HepG2 (cell line): ENCODE measurements at regions not wholly inside any gene's neighbourhood (a gene's known extent, or its start where the extent isn't known, plus 50 kb on each side); places are given as distances from the start of the nearest gene placed in this dataset.

Experiments used
- ATAC-seq: fragments of 200-7000 bp; cut with Tn5 transposase; 3 replicates; pipeline ENCODE4 v1.9.1; 2020; ENCODE audit warnings: mild to moderate bottlenecking, moderate library complexity
- BruUV-seq: library from RNA; stranded (reverse); fragments of 400-500 nt; replicated peaks from 2 replicates; lab custom pipeline; 2021; lab: Mats Ljungman, UMichigan
- CTCF ChIA-PET: fragments of 300-600 bp; formaldehyde crosslinking; extraction: SDS; loops from one replicate; lab custom pipeline; 2021; ENCODE audit warnings: low total read pairs, inconsistent platforms, low intra/inter-chr PET ratio; lab: Yijun Ruan, JAX
- POLR2A ChIA-PET: fragments of 350-600 bp; sonication (Branson Sonifier 250); formaldehyde crosslinking; loops from one replicate; lab custom pipeline; 2020; ENCODE audit warnings: antibody characterized with exemption, inconsistent platforms; lab: Yijun Ruan, JAX
- DNase-seq: peaks from one replicate; pipeline ENCODE4 v3.0.0-alpha.2; 2015; ENCODE audit warnings: low spot score
- FAIRE-seq: peaks from 3 replicates; lab custom pipeline; 2011; peaks lifted over from hg19 to GRCh38; lab: Jason Lieb, UNC
- H2AFZ ChIP-seq: one replicate; pipeline ENCODE4 v1.6.1; 2011; ENCODE audit warnings: low read length, inconsistent platforms
- H3K27ac ChIP-seq: fragments of 300-600 bp; 3 replicates; pipeline ENCODE4 v1.8.0; 2011; ENCODE audit warnings: mixed run types, mild to moderate bottlenecking, mixed read lengths, low read length, inconsistent platforms; ENCODE audit not compliant: insufficient read depth; ENCODE audit errors: extremely low read length
- H3K27me3 ChIP-seq, 2 experiments: fragments of 200-600 bp in 1 of 2; 2 replicates in 1 of 2; 3 replicates in 1 of 2; pipeline versions ENCODE4 v1.6.0 to v1.8.0; 2011; ENCODE audit warnings: low read length in 2 of 2, mild to moderate bottlenecking in 2 of 2, moderate library complexity in 2 of 2, inconsistent platforms in 1 of 2; ENCODE audit not compliant: insufficient read depth in 2 of 2, control insufficient read depth in 1 of 2
- H3K36me3 ChIP-seq, 2 experiments: fragments of 200-600 bp in 1 of 2; replicated peaks in 1 of 2; 2 replicates in 1 of 2; 3 replicates in 1 of 2; pipeline versions ENCODE4 v1.5.1 to v1.8.0; 2011; ENCODE audit warnings: low read length in 2 of 2, inconsistent platforms in 1 of 2; ENCODE audit not compliant: insufficient read depth in 2 of 2, control insufficient read depth in 1 of 2
- H3K4me1 ChIP-seq: 2 replicates; pipeline ENCODE4 v1.5.1; 2012; ENCODE audit warnings: low read length, inconsistent platforms; ENCODE audit not compliant: insufficient read depth
- H3K4me2 ChIP-seq: 2 replicates; pipeline ENCODE4 v1.6.0; 2011; ENCODE audit warnings: low read depth, low read length, inconsistent platforms
- H3K4me3 ChIP-seq, 3 experiments: fragments of 200-600 bp in 1 of 3; sonication (generic), shearing (Covaris generic) in 1 of 3; replicated peaks in 1 of 3; 2 replicates each; pipeline ENCODE4 v1.5.1; 2011 to 2016; ENCODE audit warnings: low read length in 3 of 3, inconsistent platforms in 2 of 3, low read depth in 2 of 3, mild to moderate bottlenecking in 2 of 3, control low read depth in 1 of 3, mixed read lengths in 1 of 3; ENCODE audit not compliant: insufficient read depth in 1 of 3
- H3K79me2 ChIP-seq: one replicate; pipeline ENCODE4 v1.6.1; 2011; ENCODE audit warnings: low read length, inconsistent platforms; ENCODE audit not compliant: insufficient read depth
- H3K9ac ChIP-seq: 2 replicates; pipeline ENCODE4 v1.6.0; 2011; ENCODE audit warnings: mild to moderate bottlenecking, low read depth, low read length, inconsistent platforms; ENCODE audit not compliant: insufficient read depth
- H3K9me3 ChIP-seq: 2 replicates; pipeline ENCODE4 v1.5.1; 2012; ENCODE audit warnings: mild to moderate bottlenecking, low read length
- H4K20me1 ChIP-seq: 2 replicates; pipeline ENCODE4 v1.6.0; 2011; ENCODE audit warnings: inconsistent platforms, mild to moderate bottlenecking, low read length, moderate library complexity; ENCODE audit not compliant: insufficient read depth
- CTCF ChIP-seq: sonication (generic); formaldehyde crosslinking; IDR thresholded peaks from 2 replicates; pipeline ENCODE4 v1.5.0; 2020; ENCODE audit warnings: mild to moderate bottlenecking, missing genetic modification reagents, moderate library complexity
- DPF2 ChIP-seq: sonication (generic); formaldehyde crosslinking; IDR thresholded peaks from 2 replicates; pipeline ENCODE4 v1.4.0; 2020; ENCODE audit warnings: mild to moderate bottlenecking, low read depth, missing genetic modification reagents, borderline replicate concordance
- MAFF ChIP-seq: IDR thresholded peaks from 2 replicates; pipeline ENCODE4 v1.6.1; 2011; ENCODE audit warnings: low read depth, low read length, improper control_type of control experiment
- MAFK ChIP-seq, 2 experiments: IDR thresholded peaks in 1 of 2; conservative IDR thresholded peaks in 1 of 2; 2 replicates each; pipeline ENCODE4 v1.6.1; 2011; ENCODE audit warnings: improper control_type of control experiment in 2 of 2, low read length in 2 of 2
- STAG1 ChIP-seq: sonication (generic); formaldehyde crosslinking; IDR thresholded peaks from 2 replicates; pipeline ENCODE4 v1.4.0; 2020; ENCODE audit warnings: missing genetic modification reagents
- ZNF17 ChIP-seq: sonication (generic); formaldehyde crosslinking; IDR thresholded peaks from 2 replicates; pipeline ENCODE4 v1.5.0; 2020; ENCODE audit warnings: mild to moderate bottlenecking, missing genetic modification reagents
- WGBS: methylation state at CpG from one replicate; pipeline ENCODE4 v1.1.6; 2017; ENCODE audit warnings: low lambda C conversion rate; 5-methylcytosine and 5-hydroxymethylcytosine counted together
- in situ Hi-C: cut with HindIII; loops from 2 replicates; pipeline ENCODE4 v1.10.0; 2017; ENCODE audit warnings: low pct_unique_long_range_greater_than_20kb; ENCODE audit not compliant: extremely low pct_ligation_motif_present
- intact Hi-C: fragments of 100-400 bp; cut with micrococcal nuclease; formaldehyde crosslinking; loops from one replicate; pipeline ENCODE4 v1.10.0; 2022; ENCODE audit not compliant: unreplicated experiment

GRCh38 chrX:63275127-63275526 lies 76.0 kb downstream of the SPIN4 start:
- intact Hi-C loops (no loop called here), in situ Hi-C loops (no loop called here)
- WGBS, result no CpG with 5 or more reads among the region's 2 CpGs
- H3K9me3 ChIP-seq, result no peaks in the 10 kb centered on the region
- no peaks in the 10 kb centered on the region for H3K36me3 ChIP-seq
- no peak overlapping the region for H3K27ac ChIP-seq
- ATAC-seq (peak; percentile 69), DNase-seq (peak; percentile 4), FAIRE-seq (peak; percentile 47)
- H3K4me2 ChIP-seq, result no peak overlapping the region
- no peak overlapping the region for H2AFZ ChIP-seq
- H3K4me3 ChIP-seq, result no peak overlapping the region
- no peaks in the 10 kb centered on the region for H3K79me2 ChIP-seq
- no TSS peak for BruUV-seq
- POLR2A ChIA-PET, result no interaction called here
- H3K4me1 ChIP-seq, result no peaks in the 10 kb centered on the region
- H3K9ac ChIP-seq, result no peak overlapping the region
- no peaks in the 10 kb centered on the region for H4K20me1 ChIP-seq
- CTCF ChIA-PET, result no interaction called here
- H3K27me3 ChIP-seq, result no peaks in the 10 kb centered on the region
- peak; percentile 34; the same call in 1 of the 2 replicates for TF ChIP-seq STAG1 (CRISPR knock-in tag)
- TF ChIP-seq ZNF17 (CRISPR knock-in tag), result no peak
- TF ChIP-seq CTCF (CRISPR knock-in tag), result peak; percentile 59

GRCh38 chrX:63270873-63271272 lies 80.3 kb downstream of the SPIN4 start:
- no peak overlapping the region for H2AFZ ChIP-seq
- no peaks in the 10 kb centered on the region for H3K79me2 ChIP-seq
- H3K36me3 ChIP-seq, result no peaks in the 10 kb centered on the region
- in situ Hi-C loops (no loop called here), intact Hi-C loops (no loop called here)
- no peak overlapping the region for H3K9ac ChIP-seq
- no TSS peak for BruUV-seq
- WGBS, result 66% methylated on average over 8 of the region's 8 CpGs
- no peaks in the 10 kb centered on the region for H3K9me3 ChIP-seq
- no peaks in the 10 kb centered on the region for H4K20me1 ChIP-seq
- no peak overlapping the region for H3K4me3 ChIP-seq
- H3K27ac ChIP-seq, result no peak overlapping the region
- no peak overlapping the region for H3K4me2 ChIP-seq
- ChIA-PET POLR2A (no interaction called here), CTCF (no interaction called here)
- H3K4me1 ChIP-seq, result no peaks in the 10 kb centered on the region
- no peaks in the 10 kb centered on the region for H3K27me3 ChIP-seq
- FAIRE-seq (no peak), ATAC-seq (no peak), DNase-seq (no peak)
- peak; percentile 47 to 65 for TF ChIP-seq MAFK (conservative IDR thresholded peaks at IDR 0.05 in 1 of 2, IDR thresholded peaks at IDR 0.05 in 1 of 2; ENCODE audit: low read length in 2 of 2)
- TF ChIP-seq MAFF, result peak; percentile 66
- no peak for TF ChIP-seq DPF2
